ENCODE measurements at regions not wholly inside any gene's neighbourhood (a gene's known extent, or its start where the extent isn't known, plus 50 kb on each side); places are given as distances from the start of the nearest gene placed in this dataset.

- peaks cover 7% of the 10 kb centered on the region; the same call in 1 of the 2 replicates for H3K36me3 ChIP-seq (ENCODE audit: insufficient read depth)
- peaks cover 5% of the 10 kb centered on the region; the same call in 1 of the 2 replicates for H3K9me2 ChIP-seq (ENCODE audit: insufficient read depth)
- H4K20me1 ChIP-seq (replicated peaks; ENCODE audit: insufficient read depth) = no peaks in the 10 kb centered on the region
- no peak overlapping the region for H3K4me3 Mint-ChIP-seq
- no peak for TF ChIP-seq CTCF (conservative IDR thresholded peaks at IDR 0.05; ENCODE audit: low read depth in 2 of 2)
- TF ChIP-seq EZH2 (IDR thresholded peaks at IDR 0.05; ENCODE audit: low read depth, unreplicated experiment) = no peak
- no peak for TF ChIP-seq EZH2phosphoT487 (IDR thresholded peaks at IDR 0.05; ENCODE audit: unreplicated experiment)
- no peak for TF ChIP-seq STAT1 (IDR thresholded peaks at IDR 0.05; ENCODE audit: unreplicated experiment)
- TF ChIP-seq CREB1 (CRISPR knock-in tag; IDR thresholded peaks at IDR 0.05; ENCODE audit: low read depth) = no peak
- no peak for TF ChIP-seq JUNB (IDR thresholded peaks at IDR 0.05; ENCODE audit: unreplicated experiment)
- TF ChIP-seq ZNF331 (CRISPR knock-in tag; IDR thresholded peaks at IDR 0.05; ENCODE audit: low read depth) = no peak
- no peak for TF ChIP-seq ETS1 (IDR thresholded peaks at IDR 0.05)
- no peaks in the 10 kb centered on the region for H3K27me3 Mint-ChIP-seq (ENCODE audit: insufficient read depth, low read depth, poor library complexity)
- no peak overlapping the region for H3K4me3 ChIP-seq
- no peak overlapping the region for H3K27ac Mint-ChIP-seq
- H3K4me1 Mint-ChIP-seq = peaks cover 2% of the 10 kb centered on the region; the same call in 1 of the 3 replicates
- no peak overlapping the region for H2AFZ ChIP-seq
- no peaks in the 10 kb centered on the region; the same call in 1 of the 2 replicates for H3K4me1 ChIP-seq (ENCODE audit: insufficient read depth)
- peaks cover 17% of the 10 kb centered on the region for H3K9me3 Mint-ChIP-seq
- no peak overlapping the region for H3K4me2 ChIP-seq
- H3K36me3 Mint-ChIP-seq (ENCODE audit: low read depth) = peaks cover 3% of the 10 kb centered on the region; the same call in 2 of the 3 replicates
- no peaks in the 10 kb centered on the region for H3F3A ChIP-seq (replicated peaks; ENCODE audit: low read depth)
- no peak for DNase-seq (ENCODE audit: low spot score)
- no peaks in the 10 kb centered on the region for H3K79me2 ChIP-seq (replicated peaks; ENCODE audit: insufficient read depth)
- no peaks in the 10 kb centered on the region for H3K27me3 ChIP-seq (ENCODE audit: insufficient read depth)
- no peak for ATAC-seq
- H3K27ac ChIP-seq (ENCODE audit: low read depth) = no peak overlapping the region
Measured at GRCh38 chr20:11316244-11316643, 601.4 kb upstream of the BTBD3 start.

GRCh38 chr20:11320033-11320432 is 597.7 kb upstream of the BTBD3 start:
- ATAC-seq (no peak), DNase-seq (ENCODE audit: low spot score) (no peak)
- H3K27ac Mint-ChIP-seq = no peak overlapping the region
- Histone ChIP-seq H2AFZ (no peak overlapping the region), H3K4me1 (ENCODE audit: insufficient read depth) (no peaks in the 10 kb centered on the region), H3K9me2 (ENCODE audit: insufficient read depth) (no peaks in the 10 kb centered on the region; the same call in none of the 2 replicates), H3K4me2 (no peak overlapping the region), H3K27ac (ENCODE audit: low read depth) (no peak overlapping the region), H4K20me1 (replicated peaks; ENCODE audit: insufficient read depth) (no peaks in the 10 kb centered on the region), H3K79me2 (replicated peaks; ENCODE audit: insufficient read depth) (no peaks in the 10 kb centered on the region), H3K27me3 (ENCODE audit: insufficient read depth) (no peaks in the 10 kb centered on the region), H3F3A (replicated peaks; ENCODE audit: low read depth) (no peaks in the 10 kb centered on the region), H3K36me3 (ENCODE audit: insufficient read depth) (peaks cover 7% of the 10 kb centered on the region; the same call in 1 of the 2 replicates), H3K4me3 (no peak overlapping the region)
- peaks cover 26% of the 10 kb centered on the region for H3K9me3 Mint-ChIP-seq
- H3K4me1 Mint-ChIP-seq = no peaks in the 10 kb centered on the region
- peaks cover 9% of the 10 kb centered on the region; the same call in 2 of the 3 replicates for H3K36me3 Mint-ChIP-seq (ENCODE audit: low read depth)
- no peaks in the 10 kb centered on the region for H3K27me3 Mint-ChIP-seq (ENCODE audit: insufficient read depth, low read depth, poor library complexity)
- no peak overlapping the region for H3K4me3 Mint-ChIP-seq
- no peak for TF ChIP-seq ZNF114 (CRISPR knock-in tag; IDR thresholded peaks at IDR 0.05)
- no peak for TF ChIP-seq CREB1 (CRISPR knock-in tag; IDR thresholded peaks at IDR 0.05; ENCODE audit: low read depth)
- no peak for TF ChIP-seq NANOG (IDR thresholded peaks at IDR 0.05; ENCODE audit: borderline replicate concordance)
- TF ChIP-seq ZNF462 (CRISPR knock-in tag; IDR thresholded peaks at IDR 0.05) = no peak
- TF ChIP-seq EZH2phosphoT487 (IDR thresholded peaks at IDR 0.05; ENCODE audit: unreplicated experiment) = no peak
- TF ChIP-seq ZNF331 (CRISPR knock-in tag; IDR thresholded peaks at IDR 0.05; ENCODE audit: low read depth) = no peak
- TF ChIP-seq EZH2 (IDR thresholded peaks at IDR 0.05; ENCODE audit: low read depth, unreplicated experiment) = no peak
- no peak for TF ChIP-seq JUNB (IDR thresholded peaks at IDR 0.05; ENCODE audit: unreplicated experiment)

All from GM23338 (cell line).